ENCODE measurements at regions not wholly inside any gene's neighbourhood (a gene's known extent, or its start where the extent isn't known, plus 50 kb on each side); places are given as distances from the start of the nearest gene placed in this dataset.
A peak's percentile ranks its signal among the peaks of the same experiment; 100 is the strongest.

DNA sequence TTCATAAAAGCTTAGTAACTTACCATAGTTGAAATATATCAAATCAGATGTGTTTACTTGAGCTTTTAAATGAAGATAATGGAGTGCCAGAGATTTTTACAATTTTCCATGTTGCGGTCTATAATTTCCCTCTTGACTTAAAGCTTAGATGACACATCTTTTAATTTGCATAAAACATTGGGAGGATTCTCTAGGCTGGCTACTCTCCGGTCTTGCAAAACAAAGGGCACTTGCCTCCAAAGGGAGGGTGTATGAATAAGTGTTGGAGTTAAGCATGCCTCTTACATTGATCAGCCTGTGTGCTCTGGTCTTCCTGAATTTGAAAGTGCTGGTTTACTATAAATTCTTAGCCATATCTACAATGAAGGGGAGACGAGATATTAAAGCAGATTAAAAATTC lies 336.4 kb upstream of the NAV3 start:
- no peak for DNase-seq

DNA sequence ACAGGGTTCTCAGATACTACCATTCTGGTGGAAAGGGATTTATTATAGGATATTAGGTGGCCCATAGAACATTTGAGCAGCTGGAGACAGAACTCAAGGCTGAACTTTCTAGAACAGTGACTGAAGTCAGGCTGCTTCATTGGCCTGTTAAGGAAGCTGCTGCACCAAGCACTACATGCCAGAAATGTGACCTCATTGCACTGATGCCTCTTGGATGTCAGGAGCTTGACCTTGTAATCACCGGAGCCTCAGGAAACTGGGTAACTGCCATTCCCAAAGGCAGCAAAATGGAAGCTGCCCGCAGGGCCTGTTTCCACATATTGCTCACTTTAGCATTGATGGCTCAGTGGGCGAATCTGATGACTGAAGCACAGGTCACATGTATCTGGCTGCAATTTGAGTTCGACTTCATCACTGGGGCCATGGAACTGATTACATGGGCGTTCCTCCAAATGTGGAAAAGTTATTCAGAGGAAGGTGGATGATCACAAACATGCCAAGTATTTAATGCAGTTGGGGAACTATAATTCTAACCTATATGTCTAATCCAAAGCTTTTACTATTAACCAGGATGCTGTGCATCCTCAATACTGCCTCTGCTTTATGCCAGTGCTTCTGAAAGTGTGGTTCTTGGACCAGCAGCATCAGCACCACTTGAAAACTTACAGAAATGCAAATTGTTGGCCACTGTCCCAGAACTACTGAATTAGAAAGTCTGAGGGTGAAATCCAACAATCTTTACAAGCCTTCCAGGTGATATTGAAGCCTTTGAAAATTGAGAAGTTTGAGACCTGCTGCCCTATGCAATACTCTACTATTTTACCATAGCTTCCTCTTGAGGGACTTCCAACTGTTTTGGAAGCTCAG lies 337.2 kb upstream of the NAV3 start:
- no peak for DNase-seq

DNA sequence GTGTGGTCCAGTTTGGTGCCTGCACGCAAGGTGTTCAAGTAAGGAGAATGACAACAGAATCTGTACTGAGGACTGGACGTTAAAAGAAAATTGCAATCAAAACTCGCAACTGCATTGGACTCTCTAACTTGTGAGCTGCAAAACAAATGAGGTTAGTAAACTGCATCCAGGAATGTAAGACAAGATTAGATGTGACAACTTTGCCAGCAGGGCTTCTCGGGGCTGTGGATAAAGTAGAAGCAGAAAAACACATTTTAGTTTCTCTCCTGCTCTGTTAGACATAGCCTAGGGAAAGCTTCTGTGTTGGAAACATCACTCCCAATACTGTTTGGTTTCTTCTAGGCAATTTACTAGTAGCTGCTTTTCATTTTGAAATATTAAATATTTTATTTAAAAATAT lies 338.2 kb upstream of the NAV3 start:
- DNase-seq: no peak

DNA sequence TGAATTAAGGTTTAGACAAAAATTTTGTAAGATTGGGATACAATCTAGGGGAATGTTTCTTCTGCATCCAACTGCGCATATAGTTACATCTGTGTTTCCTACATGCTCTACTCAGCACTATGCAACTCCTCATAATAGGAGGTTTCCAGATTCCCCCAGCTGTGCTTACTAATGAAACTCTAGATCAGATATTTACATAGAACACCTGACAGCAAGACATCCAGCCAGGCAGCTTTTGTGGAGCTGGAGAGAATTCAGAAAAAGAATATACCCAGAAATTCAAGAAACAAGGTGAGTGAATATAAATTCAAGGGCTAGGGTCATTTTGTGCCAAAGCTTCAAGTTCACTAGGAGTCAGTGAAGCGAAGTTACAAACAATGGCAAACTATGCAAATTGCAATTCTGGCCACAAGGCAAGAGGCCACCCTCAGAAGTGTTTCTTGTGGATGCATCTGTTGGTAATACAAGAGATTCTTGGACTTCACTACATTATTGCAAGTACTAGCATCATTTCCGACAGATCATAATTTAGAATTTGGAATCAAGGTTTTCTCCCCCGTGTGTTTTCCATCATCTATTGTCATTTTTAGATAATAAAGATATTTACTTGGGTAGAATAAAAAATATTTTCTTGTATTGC lies 341.2 kb upstream of the NAV3 start:
- DNase-seq: no peak

DNA sequence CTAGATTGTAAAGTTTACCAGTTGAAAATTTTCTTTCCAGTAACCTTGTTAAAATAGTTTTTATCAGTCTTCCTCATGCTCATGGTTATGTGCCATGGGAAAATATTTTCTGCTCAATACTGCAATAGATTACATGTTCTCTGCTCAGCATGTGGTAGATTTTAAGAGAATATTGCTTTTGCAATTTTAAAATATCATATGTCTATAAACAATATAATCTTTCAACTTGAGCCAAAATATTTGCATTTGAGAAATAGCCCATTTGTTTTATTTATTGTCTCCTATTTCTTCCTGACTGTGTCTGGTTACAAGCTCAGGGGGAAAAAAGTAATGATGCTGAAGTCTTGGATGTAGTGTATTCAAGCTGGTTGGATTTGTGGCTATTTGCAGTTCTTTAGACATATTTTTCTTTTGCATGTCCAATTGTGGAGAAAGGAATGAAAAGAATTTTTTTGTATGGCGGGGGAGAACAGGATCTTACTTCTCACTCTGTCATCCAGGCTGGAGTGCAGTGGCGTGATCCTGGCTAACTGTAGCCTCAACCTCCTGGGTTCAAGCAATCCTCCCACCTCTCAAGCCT lies 342.6 kb upstream of the NAV3 start:
- no peak for DNase-seq

DNA sequence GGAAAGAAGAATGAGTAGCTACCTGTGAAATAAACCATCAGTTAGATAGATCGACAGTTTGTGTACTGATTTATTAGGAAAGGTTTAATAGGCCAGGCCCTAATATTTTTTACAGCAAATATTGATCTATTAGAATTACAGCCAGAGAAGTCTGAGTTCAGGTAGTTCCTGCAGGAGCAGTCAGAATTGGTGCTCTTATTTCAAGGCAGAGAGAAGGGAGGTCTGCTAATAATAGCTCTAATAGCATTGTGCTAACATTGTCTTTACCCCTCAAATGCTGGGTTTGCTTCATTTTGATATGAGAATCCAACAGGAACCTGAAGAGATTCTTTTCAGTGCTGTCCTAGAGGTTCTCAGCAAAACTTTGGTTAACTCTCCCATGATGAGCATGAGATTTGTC lies 343.8 kb upstream of the NAV3 start:
- DNase-seq: no peak

DNA sequence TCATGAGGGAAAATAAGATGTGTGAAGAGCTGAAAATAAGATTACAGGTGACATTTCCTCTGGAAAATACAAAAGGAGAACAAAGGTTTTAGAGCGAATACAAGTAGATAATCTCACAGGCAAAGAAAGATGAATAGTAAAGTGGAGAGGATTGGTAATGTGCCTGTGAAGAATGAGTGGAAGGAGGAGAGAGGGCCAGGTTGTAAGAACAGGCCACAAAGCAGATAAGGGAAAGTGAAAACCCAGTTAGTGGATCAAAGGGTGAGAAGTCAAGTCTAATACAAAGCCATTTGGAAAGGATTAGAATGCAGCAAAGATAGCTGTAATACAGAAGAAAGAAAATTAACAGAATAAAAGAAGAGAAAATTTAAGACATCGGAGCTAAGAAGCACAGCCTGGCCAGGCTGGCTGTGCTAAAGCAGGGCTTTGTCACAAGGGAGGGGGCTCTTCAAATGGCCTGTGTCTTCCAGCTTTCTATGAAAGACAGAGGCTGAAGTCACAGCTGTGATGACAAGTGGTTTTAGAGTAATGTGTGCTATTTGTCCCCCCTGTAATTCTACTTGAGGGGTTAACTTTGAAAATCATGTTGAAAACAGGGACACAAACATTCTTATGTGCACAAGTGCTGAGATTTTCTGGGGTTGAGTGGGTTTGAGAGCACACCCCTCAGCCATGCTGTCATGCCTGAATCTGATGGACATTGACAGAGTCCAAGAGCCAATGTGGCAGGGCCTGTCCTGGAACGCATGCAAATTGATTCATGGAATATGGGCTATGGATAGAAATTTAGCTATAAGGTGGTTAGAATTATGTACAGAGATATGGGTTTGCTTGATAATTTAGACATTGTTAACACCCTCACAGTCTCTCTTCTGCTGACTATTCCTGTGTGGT lies 344.5 kb upstream of the NAV3 start:
- no peak for DNase-seq

DNA sequence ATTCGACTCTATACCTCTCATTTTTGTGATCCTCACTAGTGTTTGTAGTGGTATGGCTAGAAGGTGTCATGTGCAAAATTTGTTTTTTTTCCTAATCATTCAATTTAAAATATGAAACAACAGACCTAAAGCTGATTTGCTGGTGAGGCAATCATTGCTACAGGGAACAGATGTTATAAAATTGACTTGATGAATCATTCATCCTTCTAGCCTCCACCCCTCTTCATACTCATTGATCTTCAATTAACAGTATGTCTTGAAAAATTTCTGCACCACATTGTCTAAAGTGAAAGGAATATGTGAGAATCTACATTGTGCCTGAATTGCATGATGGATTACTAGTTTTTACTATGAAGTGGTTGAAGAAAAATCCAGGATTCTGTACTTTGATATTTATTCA lies 349.0 kb upstream of the NAV3 start:
- DNase-seq: no peak

DNA sequence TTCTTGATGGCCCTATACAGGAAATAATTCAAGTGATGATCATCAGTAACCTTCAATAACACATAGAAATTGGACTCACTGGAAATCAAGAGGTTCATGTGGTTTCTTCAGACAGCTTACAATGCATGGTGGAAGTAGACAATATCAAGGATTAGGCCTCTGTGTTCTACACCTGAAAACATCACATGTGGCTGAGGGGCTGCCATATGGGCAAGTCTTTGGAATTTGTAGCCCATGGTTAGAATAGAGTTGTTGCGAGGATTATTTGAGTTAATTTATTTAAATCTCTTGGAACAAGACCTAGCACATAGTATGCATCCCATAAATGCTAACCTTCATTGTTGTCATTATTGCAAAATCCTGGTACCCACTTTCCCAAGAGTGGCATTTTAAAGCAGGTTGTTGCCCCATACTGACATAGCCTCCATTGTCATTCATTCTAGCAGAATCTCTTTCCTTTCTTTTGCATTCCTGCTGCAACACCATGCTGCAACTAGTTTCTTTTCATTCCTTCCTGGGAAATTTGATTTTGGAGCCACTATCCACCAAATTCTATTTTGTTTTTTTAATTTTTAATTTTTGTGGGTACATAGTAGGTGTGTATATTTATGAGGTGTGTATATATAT lies 352.7 kb upstream of the NAV3 start:
- no peak for DNase-seq

DNA sequence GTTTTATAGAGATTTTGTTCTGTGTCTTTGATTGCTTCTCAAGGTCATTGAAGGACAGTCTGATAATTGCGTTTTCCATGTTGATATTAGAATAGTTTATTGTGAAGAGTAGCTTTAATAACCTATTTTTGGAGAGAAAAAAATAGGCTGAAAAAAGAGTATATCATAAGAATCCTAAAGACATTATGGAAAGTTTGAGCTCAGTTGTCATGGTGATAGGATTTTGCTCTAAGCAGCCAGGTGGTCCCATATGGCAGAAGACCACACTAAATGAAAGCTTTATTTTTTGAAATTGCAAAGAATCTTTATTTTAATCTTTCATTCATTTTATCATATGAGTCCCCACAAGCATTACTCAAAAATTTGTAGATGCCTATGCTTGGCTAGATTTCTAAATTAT lies 358.9 kb upstream of the NAV3 start:
- no peak for DNase-seq

DNA sequence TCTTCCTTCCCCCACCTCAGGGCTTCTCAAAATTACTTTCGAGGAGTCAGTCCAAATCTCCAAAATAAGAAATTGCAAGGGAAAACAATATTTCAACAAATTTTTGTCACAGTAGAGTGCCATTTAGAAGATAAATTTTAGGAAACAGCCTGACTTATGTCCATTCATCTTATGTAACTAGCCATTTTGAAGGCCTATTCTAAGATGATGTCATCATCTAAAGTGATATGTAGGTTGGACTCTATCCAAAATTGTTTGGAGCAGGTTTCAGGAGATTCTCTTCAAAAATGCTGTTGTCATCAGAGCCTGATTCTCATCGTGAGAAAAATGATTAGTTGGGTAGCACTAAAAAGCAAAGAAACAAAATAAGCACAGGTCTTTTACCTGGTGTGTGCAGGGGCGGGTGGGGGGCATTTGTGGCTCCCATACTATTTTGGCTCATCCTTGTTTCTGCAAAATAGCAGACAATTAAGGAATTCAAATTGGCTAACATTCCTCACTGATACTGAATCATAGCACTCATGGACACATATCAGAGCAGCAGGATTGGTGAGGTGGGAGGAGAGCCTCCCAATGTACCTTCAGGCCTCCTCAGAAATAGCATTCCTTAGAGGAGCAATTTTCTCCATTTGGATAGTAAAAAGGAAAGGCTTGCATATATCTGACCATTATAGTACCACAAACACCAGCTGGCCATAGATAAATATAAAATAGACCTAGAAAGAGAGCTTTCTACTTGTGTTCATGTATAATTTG lies 360.9 kb upstream of the NAV3 start:
- no peak for DNase-seq

DNA sequence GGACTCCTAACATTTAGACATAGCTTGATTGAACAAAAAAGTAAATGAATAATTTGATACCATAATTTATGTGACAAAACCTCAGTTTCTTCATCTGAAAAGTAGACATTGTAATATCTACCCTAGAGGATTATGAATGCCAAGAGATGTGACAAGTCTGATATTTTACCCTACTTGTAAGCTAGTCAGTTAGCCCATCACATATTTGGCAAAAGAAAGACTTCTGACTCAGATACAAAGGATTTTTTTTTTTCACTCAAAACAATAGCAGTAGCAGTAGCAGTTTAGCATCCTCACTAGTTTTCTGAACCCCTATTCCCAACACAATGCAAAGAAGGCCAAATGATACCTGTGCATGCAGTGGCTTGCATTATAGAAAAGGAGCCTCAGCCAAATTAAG lies 377.3 kb upstream of the E2F7 start:
- DNase-seq: no peak

DNA sequence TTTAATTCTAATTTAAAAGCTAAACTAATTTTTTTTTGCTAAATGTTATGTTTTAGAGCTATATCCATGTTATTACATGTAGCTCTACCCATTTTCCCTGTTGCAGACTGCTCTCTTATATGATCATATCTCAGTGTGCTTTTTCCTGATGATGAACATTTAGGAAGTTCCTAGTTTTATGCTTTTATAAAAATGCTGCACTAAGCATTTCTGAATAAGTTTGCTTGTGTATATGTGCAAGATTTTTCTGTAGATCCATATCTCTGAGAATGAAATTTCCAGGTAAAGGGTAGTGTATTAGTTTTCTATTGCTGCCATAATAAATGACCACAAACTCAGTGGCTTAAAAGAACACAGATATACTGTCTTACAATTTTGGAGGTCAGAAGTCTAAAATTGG lies 374.4 kb upstream of the E2F7 start:
- no peak for DNase-seq

DNA sequence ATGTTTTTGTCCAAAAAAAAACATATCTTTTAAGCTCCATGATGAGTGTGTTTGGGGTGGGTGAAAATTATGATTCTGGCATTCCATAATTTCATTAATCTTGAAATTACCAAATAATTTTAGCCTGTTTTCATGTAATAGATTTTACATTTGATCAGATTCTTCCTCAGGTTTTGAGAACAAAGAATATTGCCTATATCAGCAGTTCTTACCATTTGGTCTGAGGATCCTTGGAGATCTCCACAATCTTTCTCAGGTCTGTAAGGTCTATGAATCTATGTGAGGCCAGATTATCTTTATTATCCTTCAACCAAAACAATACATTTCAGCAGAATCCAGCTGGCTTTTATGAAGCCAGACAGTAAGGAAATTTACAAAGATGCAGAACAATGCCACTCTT lies 373.3 kb upstream of the E2F7 start:
- no peak for DNase-seq

DNA sequence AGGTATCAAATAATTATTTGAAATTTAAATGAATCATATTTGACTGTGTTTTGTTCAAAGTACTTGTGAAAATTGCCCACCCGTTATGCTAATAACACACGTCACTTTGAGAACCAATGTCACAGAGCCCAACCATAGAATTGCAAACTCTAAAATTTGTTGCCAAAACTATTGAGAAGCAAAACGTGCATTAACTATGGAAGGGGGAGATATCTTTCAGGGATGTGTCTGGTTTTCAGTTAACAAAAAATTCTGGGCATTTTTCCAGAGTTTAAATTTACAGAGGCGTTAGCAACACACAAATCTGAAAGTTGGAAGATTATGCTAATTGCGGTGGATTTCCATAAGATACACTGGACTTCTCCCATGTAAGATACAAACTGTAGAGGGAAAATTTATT lies 371.8 kb upstream of the E2F7 start:
- no peak for DNase-seq

DNA sequence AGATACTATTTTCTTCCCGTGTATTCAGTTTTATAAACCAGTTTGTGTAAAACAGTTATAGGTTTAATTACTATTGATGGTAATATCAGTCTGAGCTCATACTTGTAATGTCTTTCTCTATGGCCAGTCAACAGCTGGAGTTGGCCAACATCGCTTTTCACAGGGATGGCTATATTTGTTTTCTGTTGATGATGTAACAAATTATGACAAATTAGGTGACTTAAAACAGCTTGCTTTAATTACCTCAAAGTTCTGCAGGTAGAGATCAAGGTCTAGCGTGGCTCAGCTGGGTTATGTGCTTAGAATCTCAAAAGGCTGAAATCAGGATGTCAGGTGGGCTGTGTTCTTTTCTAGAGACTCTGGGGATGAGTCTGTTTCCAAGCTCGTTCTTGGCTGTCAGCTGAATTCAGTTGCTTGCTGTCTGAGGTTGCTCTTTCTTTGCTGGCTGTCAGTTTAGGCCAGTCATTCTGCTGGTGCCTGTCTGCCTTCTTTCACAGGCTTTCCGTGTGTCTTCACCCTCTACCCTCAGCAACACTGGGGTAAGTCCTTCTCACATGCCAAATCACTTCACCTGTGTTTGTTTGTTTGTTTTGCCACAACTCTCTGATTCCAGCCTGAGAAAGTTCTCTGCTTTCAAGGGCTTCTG lies 370.2 kb upstream of the E2F7 start:
- no peak for DNase-seq

DNA sequence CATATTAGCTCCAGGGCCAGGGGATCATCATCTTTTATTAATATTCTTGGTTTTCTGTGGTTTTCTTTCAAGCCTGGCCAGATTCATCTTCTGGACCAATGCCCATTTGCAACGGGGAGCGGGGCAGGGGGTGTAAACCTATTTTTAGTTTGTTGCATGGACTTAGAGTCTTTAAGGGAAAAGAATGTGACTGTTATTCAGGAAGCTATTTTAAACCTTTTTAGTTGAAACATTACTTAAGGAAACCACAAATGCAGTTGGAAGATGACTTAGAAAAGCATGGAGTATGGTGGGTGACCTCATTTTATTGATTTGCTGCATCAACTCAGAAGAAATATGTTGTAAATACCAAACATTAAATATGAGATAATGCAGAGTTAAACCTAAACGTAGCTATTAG lies 368.4 kb upstream of the E2F7 start:
- DNase-seq: no peak

DNA sequence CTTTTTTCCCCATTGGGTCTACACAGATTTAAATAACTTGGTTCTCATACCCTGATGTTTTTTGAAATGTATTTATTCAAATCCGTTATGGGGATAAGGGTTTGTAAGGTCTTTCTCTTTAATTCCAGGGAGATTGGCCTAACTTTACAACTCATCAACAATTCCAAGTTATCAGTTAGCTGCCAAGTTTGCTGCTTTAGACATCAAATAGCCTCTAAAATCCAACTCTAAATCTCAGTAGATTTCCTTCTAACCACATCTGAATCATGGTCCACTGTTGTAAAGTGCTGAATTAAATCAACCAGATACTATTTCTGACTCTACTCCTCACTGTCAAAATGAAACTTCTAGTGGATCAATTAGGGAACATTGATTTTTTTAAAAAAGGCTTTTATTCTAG lies 364.1 kb upstream of the E2F7 start:
- DNase-seq: no peak

DNA sequence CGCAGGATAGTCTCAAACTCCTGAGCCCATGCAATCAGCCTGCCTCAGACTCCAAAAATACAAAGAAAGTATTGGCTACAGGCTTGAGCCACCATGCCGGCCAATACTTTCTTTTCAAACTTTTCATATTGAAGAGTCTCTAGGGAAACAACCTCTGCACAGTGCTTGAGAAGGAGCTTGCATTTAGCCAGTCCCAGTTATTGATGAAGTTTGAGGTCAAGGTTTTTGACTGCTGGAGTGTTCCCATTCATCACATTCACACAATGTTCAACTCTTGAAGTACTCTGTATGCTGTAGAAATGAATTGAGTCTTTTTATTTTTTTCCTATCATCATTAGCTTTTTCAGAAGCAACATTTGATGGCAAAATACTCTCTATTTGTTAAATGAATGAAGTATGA lies 355.8 kb upstream of the E2F7 start:
- peak in 2 of 56 donors; percentile 2 to 5 for DNase-seq

DNA sequence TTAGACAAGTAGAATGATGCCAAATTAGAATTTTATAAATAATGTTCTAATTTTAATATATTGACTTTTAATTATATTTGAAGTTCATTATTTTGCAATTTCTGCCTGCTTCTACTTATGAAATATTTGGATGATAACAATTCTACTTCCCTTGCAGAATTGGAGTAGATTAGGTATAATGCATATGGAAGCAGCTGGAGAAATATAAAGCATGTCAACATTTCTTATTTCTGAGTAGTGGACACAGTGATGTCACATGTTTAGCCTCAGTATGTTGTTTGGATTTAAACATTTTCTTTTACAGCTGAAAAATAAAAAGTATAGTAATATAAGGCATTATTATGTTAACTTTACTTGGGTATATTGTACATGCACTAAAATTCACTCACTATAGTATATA lies 344.2 kb upstream of the E2F7 start:
- no peak for DNase-seq

Data from nucleus accumbens (tissue), 56 donors.